ENCODE measurements at regions not wholly inside any gene's neighbourhood (a gene's known extent, or its start where the extent isn't known, plus 50 kb on each side); places are given as distances from the start of the nearest gene placed in this dataset.

- Mint-ChIP-seq H3K27me3 (peaks cover 28 to 51% of the 10 kb centered on the region in 2 donors), H3K4me3 (no peak overlapping the region), H3K27ac (no peak overlapping the region), H3K4me1 (ENCODE audit: low read depth in 2 of 2) (no peaks in the 10 kb centered on the region), H3K36me3 (ENCODE audit: insufficient read depth) (no peaks in the 10 kb centered on the region), H3K9me3 (peaks cover 0 to 27% of the 10 kb centered on the region in 2 donors)
- ATAC-seq (replicated peaks) (no peak), DNase-seq (no peak)
Observed at GRCh38 chr4:4808086-4808485, 51.4 kb upstream of the MSX1 start.

DNA sequence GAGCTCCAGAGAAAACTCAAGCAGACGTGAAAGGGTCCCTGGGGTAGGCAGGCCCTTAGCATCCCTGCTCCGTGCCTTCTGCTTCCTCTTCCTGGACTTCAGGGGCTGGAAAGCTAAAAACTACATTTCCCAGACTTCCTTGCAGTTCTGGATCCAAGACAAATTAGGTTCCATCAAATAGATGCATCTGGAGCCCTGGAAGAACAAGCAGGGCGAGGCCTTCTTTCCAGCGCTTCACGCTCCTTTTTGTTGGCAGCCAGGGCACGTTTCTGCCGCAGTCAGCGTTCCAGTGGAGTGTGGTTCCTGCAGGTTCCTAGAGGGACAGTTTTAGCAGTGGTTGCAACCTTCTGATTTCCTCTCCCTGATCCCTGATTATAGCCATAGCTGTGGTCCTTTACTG is 53.6 kb upstream of the MSX1 start:
- Mint-ChIP-seq H3K4me1 (ENCODE audit: low read depth in 2 of 2) (no peaks in the 10 kb centered on the region), H3K9me3 (peaks cover 0 to 19% of the 10 kb centered on the region in 2 donors), H3K4me3 (no peak overlapping the region), H3K27me3 (peaks cover 8 to 29% of the 10 kb centered on the region in 2 donors), H3K27ac (no peak overlapping the region), H3K36me3 (ENCODE audit: insufficient read depth) (no peaks in the 10 kb centered on the region)
- ATAC-seq (replicated peaks): no peak
- no peak for DNase-seq

DNA sequence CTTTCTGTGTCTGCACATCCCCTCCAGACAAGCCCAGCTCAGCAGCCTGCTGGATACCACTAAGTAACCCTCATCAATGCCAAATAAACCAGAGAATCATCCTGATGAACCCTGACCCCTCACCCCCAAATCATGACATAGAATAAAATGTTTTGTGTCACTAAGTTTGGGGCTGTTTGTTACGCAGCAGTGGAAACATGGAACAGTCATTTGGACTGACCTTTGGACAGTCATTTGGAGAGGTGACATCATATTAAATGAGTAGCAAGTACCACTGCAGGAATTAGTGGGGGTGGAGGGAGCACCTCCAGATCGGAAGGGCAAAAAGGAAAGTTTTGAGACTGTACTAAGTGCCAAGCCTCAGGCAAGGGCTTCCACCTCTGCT is 55.6 kb upstream of the MSX1 start:
- no peak for ATAC-seq (replicated peaks)
- DNase-seq: no peak
- H3K4me1 Mint-ChIP-seq (ENCODE audit: low read depth in 2 of 2): no peaks in the 10 kb centered on the region
- H3K9me3 Mint-ChIP-seq: peaks cover 0 to 18% of the 10 kb centered on the region in 2 donors
- H3K4me3 Mint-ChIP-seq: no peak overlapping the region
- H3K27ac Mint-ChIP-seq: no peak overlapping the region
- no peaks in the 10 kb centered on the region for H3K36me3 Mint-ChIP-seq (ENCODE audit: insufficient read depth)
- H3K27me3 Mint-ChIP-seq: peaks cover 7 to 26% of the 10 kb centered on the region in 2 donors

- H3K27ac Mint-ChIP-seq: no peak overlapping the region
- ATAC-seq (replicated peaks) (no peak), DNase-seq (no peak)
- H3K9me3 Mint-ChIP-seq: peaks cover 0 to 14% of the 10 kb centered on the region in 2 donors
- H3K36me3 Mint-ChIP-seq (ENCODE audit: insufficient read depth): no peaks in the 10 kb centered on the region
- H3K27me3 Mint-ChIP-seq: peaks cover 7 to 20% of the 10 kb centered on the region in 2 donors
- no peaks in the 10 kb centered on the region for H3K4me1 Mint-ChIP-seq (ENCODE audit: low read depth in 2 of 2)
- no peak overlapping the region for H3K4me3 Mint-ChIP-seq
Observed at GRCh38 chr4:4803216-4803911, 56.1 kb upstream of the MSX1 start.

DNA sequence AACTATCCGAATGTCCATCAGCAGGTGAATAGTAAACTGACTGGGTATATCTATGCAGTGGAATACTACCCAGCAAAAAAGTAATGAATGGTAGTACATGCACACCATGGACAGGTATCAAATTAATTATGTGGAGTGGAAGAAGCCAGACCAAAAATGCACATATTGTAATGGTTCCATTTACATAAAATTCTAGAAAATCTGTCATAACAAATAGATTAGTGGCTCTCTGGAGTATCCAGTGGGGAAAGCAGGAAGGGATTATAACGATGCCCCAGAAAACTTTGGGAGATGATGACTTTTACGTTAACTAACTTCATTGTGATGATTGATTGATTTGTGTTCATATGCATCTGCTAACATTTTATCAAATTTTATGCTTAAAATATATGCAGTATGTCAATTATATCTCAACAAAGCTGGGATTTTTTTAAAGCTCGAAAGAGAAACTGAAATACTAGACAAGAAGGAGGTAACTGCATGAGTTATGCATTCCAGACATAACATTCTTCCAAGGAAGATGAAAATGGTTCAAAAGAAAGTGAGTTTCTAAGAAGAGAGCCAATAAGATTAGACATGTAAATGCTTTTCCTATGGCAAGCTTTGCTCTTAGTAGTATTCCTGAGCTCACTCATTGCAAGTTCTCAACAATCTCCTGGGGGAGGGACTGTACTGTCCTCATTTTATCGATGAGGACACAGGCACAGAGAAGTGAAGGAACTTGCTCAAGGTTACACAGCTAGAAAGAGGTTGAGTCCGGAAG is 58.6 kb upstream of the MSX1 start:
- H3K9me3 Mint-ChIP-seq: peaks cover 0 to 10% of the 10 kb centered on the region in 2 donors
- DNase-seq: no peak

DNA sequence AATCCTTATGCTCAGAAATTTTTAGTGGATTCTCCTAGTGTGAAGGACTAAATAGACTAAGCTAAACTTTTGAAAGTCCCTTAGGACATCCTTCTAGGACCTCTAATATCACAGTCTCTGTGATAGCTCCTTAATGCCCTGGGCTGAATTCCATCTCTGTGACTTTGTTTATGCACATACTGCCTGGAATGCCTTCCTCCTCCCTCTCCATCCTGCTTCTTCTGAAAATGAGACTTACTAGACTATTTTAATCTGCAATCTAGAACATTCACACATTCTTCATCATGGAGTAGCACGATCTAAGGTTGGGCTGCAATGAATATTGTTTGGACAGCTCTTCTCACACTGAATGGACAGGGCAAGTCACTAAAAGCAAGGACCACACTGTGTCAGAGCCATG is 65.0 kb upstream of the MSX1 start:
- H3K4me3 Mint-ChIP-seq: no peak overlapping the region
- H3K36me3 Mint-ChIP-seq (ENCODE audit: insufficient read depth): no peaks in the 10 kb centered on the region
- peaks cover 29 to 31% of the 10 kb centered on the region in 2 donors for H3K27me3 Mint-ChIP-seq
- peaks cover 12 to 24% of the 10 kb centered on the region in 2 donors for H3K9me3 Mint-ChIP-seq
- DNase-seq: no peak
- no peak overlapping the region for H3K27ac Mint-ChIP-seq
- H3K4me1 Mint-ChIP-seq (ENCODE audit: low read depth in 2 of 2): no peaks in the 10 kb centered on the region
- ATAC-seq (replicated peaks): no peak

More for the DNA sequence above, 58.6 kb upstream of the MSX1 start:
- ATAC-seq (replicated peaks): no peak
- Mint-ChIP-seq H3K4me1 (ENCODE audit: low read depth in 2 of 2) (no peaks in the 10 kb centered on the region), H3K27me3 (peaks cover 9 to 15% of the 10 kb centered on the region in 2 donors), H3K4me3 (no peak overlapping the region), H3K36me3 (ENCODE audit: insufficient read depth) (no peaks in the 10 kb centered on the region), H3K27ac (no peak overlapping the region)

DNA sequence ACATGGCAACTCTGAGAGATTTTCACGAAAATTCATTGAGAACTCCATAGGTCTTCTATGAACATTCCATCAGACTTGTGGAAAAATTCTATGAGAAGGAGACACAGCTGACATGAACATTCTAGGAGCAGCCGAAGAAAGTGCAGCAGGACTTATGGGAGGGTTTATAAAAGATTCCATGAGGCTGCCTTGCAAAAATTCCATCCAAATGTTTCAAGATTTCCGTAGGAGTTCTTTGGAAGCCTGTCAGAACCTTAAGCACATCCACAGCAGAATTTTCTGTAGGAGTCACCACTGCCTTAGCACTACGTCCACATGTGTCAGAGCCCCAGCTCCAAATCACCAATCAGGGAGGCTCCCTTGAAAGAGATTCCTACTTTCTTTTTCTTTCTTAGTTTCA is 67.0 kb upstream of the MSX1 start:
- no peak for ATAC-seq (replicated peaks)
- H3K36me3 Mint-ChIP-seq (ENCODE audit: insufficient read depth): no peaks in the 10 kb centered on the region
- H3K4me1 Mint-ChIP-seq (ENCODE audit: low read depth in 2 of 2): no peaks in the 10 kb centered on the region
- DNase-seq: no peak
- H3K9me3 Mint-ChIP-seq: peaks cover 16 to 39% of the 10 kb centered on the region in 2 donors
- H3K27me3 Mint-ChIP-seq: peaks cover 22 to 29% of the 10 kb centered on the region in 2 donors
- H3K27ac Mint-ChIP-seq: no peak overlapping the region
- H3K4me3 Mint-ChIP-seq: no peak overlapping the region

- Mint-ChIP-seq H3K36me3 (ENCODE audit: insufficient read depth) (no peaks in the 10 kb centered on the region), H3K27me3 (peaks cover 17 to 29% of the 10 kb centered on the region in 2 donors), H3K9me3 (peaks cover 16 to 40% of the 10 kb centered on the region in 2 donors), H3K4me3 (no peak overlapping the region), H3K4me1 (ENCODE audit: low read depth in 2 of 2) (no peaks in the 10 kb centered on the region), H3K27ac (no peak overlapping the region)
- ATAC-seq (replicated peaks) (no peak), DNase-seq (no peak)
Observed at GRCh38 chr4:4791299-4792111, 68.0 kb upstream of the MSX1 start.

- Mint-ChIP-seq H3K9me3 (peaks cover 16 to 40% of the 10 kb centered on the region in 2 donors), H3K36me3 (ENCODE audit: insufficient read depth) (no peaks in the 10 kb centered on the region), H3K4me1 (ENCODE audit: low read depth in 2 of 2) (no peaks in the 10 kb centered on the region), H3K4me3 (no peak overlapping the region), H3K27ac (no peak overlapping the region), H3K27me3 (peaks cover 12 to 17% of the 10 kb centered on the region in 2 donors)
- no peak for ATAC-seq (replicated peaks)
- DNase-seq: no peak
Observed at GRCh38 chr4:4789462-4789861, 70.0 kb upstream of the MSX1 start.

GRCh38 chr4:4788573-4788972 is 70.9 kb upstream of the MSX1 start:
- H3K4me1 Mint-ChIP-seq (ENCODE audit: low read depth in 2 of 2): no peaks in the 10 kb centered on the region
- H3K9me3 Mint-ChIP-seq: peaks cover 15 to 32% of the 10 kb centered on the region in 2 donors
- H3K27ac Mint-ChIP-seq: no peak overlapping the region
- no peak overlapping the region for H3K4me3 Mint-ChIP-seq
- ATAC-seq (replicated peaks) (no peak), DNase-seq (no peak)
- H3K36me3 Mint-ChIP-seq (ENCODE audit: insufficient read depth): no peaks in the 10 kb centered on the region
- H3K27me3 Mint-ChIP-seq: peaks cover 7 to 11% of the 10 kb centered on the region in 2 donors

- H3K27ac Mint-ChIP-seq: no peak overlapping the region
- H3K36me3 Mint-ChIP-seq (ENCODE audit: insufficient read depth): no peaks in the 10 kb centered on the region
- no peaks in the 10 kb centered on the region for H3K4me1 Mint-ChIP-seq (ENCODE audit: low read depth in 2 of 2)
- DNase-seq (no peak), ATAC-seq (replicated peaks) (no peak)
- H3K4me3 Mint-ChIP-seq: no peak overlapping the region
- H3K9me3 Mint-ChIP-seq: peaks cover 11 to 24% of the 10 kb centered on the region in 2 donors
- peaks cover 7 to 15% of the 10 kb centered on the region in 2 donors for H3K27me3 Mint-ChIP-seq
Observed at GRCh38 chr4:4787421-4787820, 72.0 kb upstream of the MSX1 start.

DNA sequence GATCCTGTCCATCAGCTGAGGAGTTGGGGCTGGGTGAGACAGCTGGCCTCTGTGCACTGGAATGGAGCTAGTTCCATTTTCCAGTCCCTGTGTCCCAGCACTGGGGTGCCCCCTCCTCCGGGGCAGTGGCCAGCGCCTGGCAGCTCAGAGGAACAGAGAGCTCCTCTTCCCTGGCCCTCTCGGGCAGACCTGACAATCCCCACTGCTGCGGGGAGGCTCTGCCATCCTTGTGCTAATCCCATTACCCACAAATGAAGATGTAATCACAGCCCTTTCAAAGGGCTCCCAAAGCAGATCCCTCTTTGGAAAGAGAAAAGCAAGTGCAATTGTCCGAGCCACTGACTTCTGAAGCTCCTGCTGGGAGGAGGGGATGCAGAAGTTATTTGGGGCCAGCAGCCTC is 75.1 kb upstream of the MSX1 start:
- H3K36me3 Mint-ChIP-seq (ENCODE audit: insufficient read depth): no peaks in the 10 kb centered on the region
- H3K27me3 Mint-ChIP-seq: peaks cover 16 to 31% of the 10 kb centered on the region in 2 donors
- ATAC-seq (replicated peaks): no peak
- no peak overlapping the region for H3K4me3 Mint-ChIP-seq
- H3K27ac Mint-ChIP-seq: no peak overlapping the region
- peaks cover 5 to 16% of the 10 kb centered on the region in 2 donors for H3K9me3 Mint-ChIP-seq
- DNase-seq: no peak
- H3K4me1 Mint-ChIP-seq (ENCODE audit: low read depth in 2 of 2): no peaks in the 10 kb centered on the region

- no peaks in the 10 kb centered on the region for H3K36me3 Mint-ChIP-seq (ENCODE audit: insufficient read depth)
- peaks cover 16 to 31% of the 10 kb centered on the region in 2 donors for H3K27me3 Mint-ChIP-seq
- no peak overlapping the region for H3K4me3 Mint-ChIP-seq
- no peak for DNase-seq
- H3K4me1 Mint-ChIP-seq (ENCODE audit: low read depth in 2 of 2): no peaks in the 10 kb centered on the region
- H3K27ac Mint-ChIP-seq: no peak overlapping the region
- ATAC-seq (replicated peaks): no peak
- peaks cover 5 to 10% of the 10 kb centered on the region in 2 donors for H3K9me3 Mint-ChIP-seq
Observed at GRCh38 chr4:4783847-4784246, 75.6 kb upstream of the MSX1 start.
